Hepatocyte (in vitro differentiated cells): ENCODE measurements at regions not wholly inside any gene's neighbourhood (a gene's known extent, or its start where the extent isn't known, plus 50 kb on each side); places are given as distances from the start of the nearest gene placed in this dataset.

ENCODE experiments used
- EZH2phosphoT487 ChIP-seq: fragments of 200-600 bp; sonication (generic); IDR thresholded peaks from one replicate; pipeline ENCODE4 v1.6.1; 2018; ENCODE audit warnings: antibody characterized with exemption, mild to moderate bottlenecking, low read depth, moderate library complexity; ENCODE audit not compliant: unreplicated experiment, severe bottlenecking
- TF ChIP-seq, protein P1 (sequence below): fragments of 200-600 bp; sonication (generic); IDR thresholded peaks from 2 replicates; pipeline ENCODE4 v1.5.1; 2016; ENCODE audit warnings: antibody characterized with exemption, mild to moderate bottlenecking; ENCODE audit not compliant: poor library complexity

DNA sequence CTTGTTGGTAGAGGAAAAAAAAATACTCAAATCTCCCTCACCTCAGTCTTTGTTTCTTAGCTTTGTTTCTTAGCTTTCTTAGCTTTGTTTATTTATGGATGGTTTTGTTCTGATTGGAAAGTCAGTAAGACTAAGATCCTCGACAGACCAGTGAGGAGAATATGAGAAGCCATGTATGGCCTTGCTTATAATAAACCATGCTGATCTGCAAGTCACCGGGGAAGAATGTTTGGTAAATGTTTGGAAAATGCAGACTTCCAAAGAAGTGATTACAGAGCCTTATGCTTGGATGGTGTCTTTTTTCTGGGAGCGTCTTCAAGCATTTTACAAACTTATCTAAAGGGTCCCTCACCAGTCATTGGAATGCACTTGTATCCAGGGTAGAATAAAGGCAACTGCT, 90.1 kb upstream of the NOCT start:
- TF ChIP-seq, protein P1, sequence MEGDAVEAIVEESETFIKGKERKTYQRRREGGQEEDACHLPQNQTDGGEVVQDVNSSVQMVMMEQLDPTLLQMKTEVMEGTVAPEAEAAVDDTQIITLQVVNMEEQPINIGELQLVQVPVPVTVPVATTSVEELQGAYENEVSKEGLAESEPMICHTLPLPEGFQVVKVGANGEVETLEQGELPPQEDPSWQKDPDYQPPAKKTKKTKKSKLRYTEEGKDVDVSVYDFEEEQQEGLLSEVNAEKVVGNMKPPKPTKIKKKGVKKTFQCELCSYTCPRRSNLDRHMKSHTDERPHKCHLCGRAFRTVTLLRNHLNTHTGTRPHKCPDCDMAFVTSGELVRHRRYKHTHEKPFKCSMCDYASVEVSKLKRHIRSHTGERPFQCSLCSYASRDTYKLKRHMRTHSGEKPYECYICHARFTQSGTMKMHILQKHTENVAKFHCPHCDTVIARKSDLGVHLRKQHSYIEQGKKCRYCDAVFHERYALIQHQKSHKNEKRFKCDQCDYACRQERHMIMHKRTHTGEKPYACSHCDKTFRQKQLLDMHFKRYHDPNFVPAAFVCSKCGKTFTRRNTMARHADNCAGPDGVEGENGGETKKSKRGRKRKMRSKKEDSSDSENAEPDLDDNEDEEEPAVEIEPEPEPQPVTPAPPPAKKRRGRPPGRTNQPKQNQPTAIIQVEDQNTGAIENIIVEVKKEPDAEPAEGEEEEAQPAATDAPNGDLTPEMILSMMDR, result no peak
- TF ChIP-seq EZH2phosphoT487, result no peak
